AG04450 (cell line): ENCODE measurements at regions not wholly inside any gene's neighbourhood (a gene's known extent, or its start where the extent isn't known, plus 50 kb on each side); places are given as distances from the start of the nearest gene placed in this dataset.
"Not testable (repeated sequence)": the region's sequence is repeated elsewhere in the genome, so short reads cannot be mapped to it uniquely, and the experiment has no call there.

Experiments used
- CTCF ChIA-PET: fragments of 300-600, 350-600 bp; formaldehyde crosslinking; extraction: SDS; loops from one replicate; lab custom pipeline; 2022; ENCODE audit warnings: antibody characterized with exemption, inconsistent platforms; lab: Charles Lee
- POLR2A ChIA-PET: fragments of 350-600 bp; formaldehyde crosslinking; extraction: SDS; loops from one replicate; lab custom pipeline; 2021; ENCODE audit warnings: antibody characterized with exemption, inconsistent platforms; lab: Yijun Ruan, JAX
- DNase-seq: peaks from one replicate; pipeline ENCODE4 v3.0.0-alpha.2; 2011; ENCODE audit warnings: low read depth, low spot score
- H3K27ac ChIP-seq: one replicate; pipeline ENCODE4 v1.5.1; 2012; ENCODE audit warnings: low read depth, low read length, control low read depth
- H3K27me3 ChIP-seq: one replicate; pipeline ENCODE4 v1.6.0; 2012; ENCODE audit warnings: low read length; ENCODE audit not compliant: control insufficient read depth, insufficient read depth
- H3K4me3 ChIP-seq: 2 replicates; pipeline ENCODE4 v1.5.1; 2011; ENCODE audit warnings: mild to moderate bottlenecking, low read depth, low read length, control low read depth
- H3K9me3 ChIP-seq: 2 replicates; pipeline ENCODE4 v1.5.1; 2012; ENCODE audit warnings: low read length; ENCODE audit not compliant: control insufficient read depth, insufficient read depth
- CTCF ChIP-seq: IDR thresholded peaks from 2 replicates; pipeline ENCODE4 v1.5.1; 2011; ENCODE audit warnings: low read depth, low read length, control low read depth, inconsistent platforms

- no peak for TF ChIP-seq CTCF
- ChIA-PET CTCF (no interaction called here), POLR2A (no interaction called here)
- Histone ChIP-seq H3K4me3 (no peak overlapping the region), H3K27me3 (no peaks in the 10 kb centered on the region), H3K9me3 (no peaks in the 10 kb centered on the region), H3K27ac (no peak overlapping the region)
- no peak for DNase-seq
Measured at GRCh38 chr15:24394303-24394702, 281.3 kb upstream of the NPAP1 start.

GRCh38 chr15:24412649-24413048 is 262.9 kb upstream of the NPAP1 start:
- POLR2A ChIA-PET, DNase-seq, CTCF ChIA-PET, H3K27me3 ChIP-seq, H3K27ac ChIP-seq, H3K4me3 ChIP-seq, H3K9me3 ChIP-seq: not testable (repeated sequence)

GRCh38 chr15:24426286-24427054 is 249.1 kb upstream of the NPAP1 start:
- H3K4me3 ChIP-seq, H3K9me3 ChIP-seq, POLR2A ChIA-PET, DNase-seq, H3K27ac ChIP-seq, CTCF ChIA-PET, H3K27me3 ChIP-seq: not testable (repeated sequence)

GRCh38 chr15:24427055-24427400 is 248.5 kb upstream of the NPAP1 start:
- H3K9me3 ChIP-seq, H3K27me3 ChIP-seq, H3K27ac ChIP-seq, CTCF ChIA-PET, POLR2A ChIA-PET, H3K4me3 ChIP-seq, DNase-seq: not testable (repeated sequence)

- POLR2A ChIA-PET, CTCF ChIA-PET, DNase-seq, H3K27me3 ChIP-seq, H3K9me3 ChIP-seq, H3K27ac ChIP-seq, H3K4me3 ChIP-seq: not testable (repeated sequence)
Measured at GRCh38 chr15:24435075-24435820, 240.3 kb upstream of the NPAP1 start.

- CTCF ChIA-PET, H3K4me3 ChIP-seq, POLR2A ChIA-PET, H3K9me3 ChIP-seq, H3K27me3 ChIP-seq, H3K27ac ChIP-seq, DNase-seq: not testable (repeated sequence)
Measured at GRCh38 chr15:24437270-24437669, 238.3 kb upstream of the NPAP1 start.

- DNase-seq, H3K4me3 ChIP-seq, H3K9me3 ChIP-seq, H3K27ac ChIP-seq, CTCF ChIA-PET, POLR2A ChIA-PET, H3K27me3 ChIP-seq: not testable (repeated sequence)
Measured at GRCh38 chr15:24437735-24438134, 237.8 kb upstream of the NPAP1 start.

GRCh38 chr15:24477107-24478025 is 198.2 kb upstream of the NPAP1 start:
- H3K27me3 ChIP-seq, CTCF ChIA-PET, H3K4me3 ChIP-seq, POLR2A ChIA-PET, H3K9me3 ChIP-seq, H3K27ac ChIP-seq, DNase-seq: not testable (repeated sequence)

GRCh38 chr15:24485885-24486567 is 189.5 kb upstream of the NPAP1 start:
- H3K27ac ChIP-seq, DNase-seq, H3K4me3 ChIP-seq, CTCF ChIA-PET, H3K9me3 ChIP-seq, POLR2A ChIA-PET, H3K27me3 ChIP-seq: not testable (repeated sequence)

GRCh38 chr15:24488164-24488907 is 187.2 kb upstream of the NPAP1 start:
- H3K9me3 ChIP-seq, CTCF ChIA-PET, POLR2A ChIA-PET, H3K27ac ChIP-seq, H3K4me3 ChIP-seq, DNase-seq, H3K27me3 ChIP-seq: not testable (repeated sequence)
